DMS 273 (cell line): ENCODE measurements at regions not wholly inside any gene's neighbourhood (a gene's known extent, or its start where the extent isn't known, plus 50 kb on each side); places are given as distances from the start of the nearest gene placed in this dataset.

Experiments
- DNase-seq: peaks from one replicate; lab custom pipeline; 2025; ENCODE audit not compliant: unreplicated experiment; lab: John Stamatoyannopoulos, UW

DNA sequence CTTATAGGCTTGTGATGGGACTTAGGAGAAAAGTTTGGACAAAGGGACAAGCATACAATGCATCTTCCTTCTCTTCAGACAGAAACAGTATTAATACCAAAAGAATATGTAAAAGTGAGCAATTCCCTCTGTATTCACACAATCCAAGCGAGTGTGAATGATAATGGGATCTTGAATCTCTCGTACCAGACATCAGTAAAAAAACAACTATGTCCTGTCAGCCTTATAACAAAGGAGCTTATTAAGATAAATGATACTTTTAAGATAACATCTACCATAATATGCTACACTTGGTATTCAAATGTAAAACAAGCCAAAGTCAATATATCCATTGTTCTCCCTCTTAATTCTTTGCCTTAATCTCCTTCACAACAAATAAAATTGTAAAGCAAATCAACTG, 288.6 kb upstream of the CNTN6 start:
- no peak for DNase-seq

- DNase-seq, result no peak
Observed at GRCh38 chr3:805326-805725, 287.5 kb upstream of the CNTN6 start.

DNA sequence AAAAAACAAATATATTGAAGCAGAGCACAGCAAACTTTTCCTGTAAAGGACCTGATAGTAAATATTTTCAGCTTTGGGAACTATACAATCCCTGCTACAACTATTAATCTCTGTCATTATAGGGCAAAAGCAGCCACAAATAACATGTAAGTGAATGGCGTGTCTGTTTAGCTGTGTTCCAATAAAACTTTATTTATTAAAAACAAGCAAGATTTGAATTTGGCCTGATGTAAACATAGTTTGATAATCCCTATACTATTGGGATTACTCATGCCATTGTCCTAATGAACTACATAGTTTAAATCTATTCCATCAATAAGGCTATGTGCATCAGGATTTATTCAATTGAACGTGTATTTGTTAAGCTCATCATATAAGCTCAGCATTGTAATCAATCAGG, 286.8 kb upstream of the CNTN6 start:
- no peak for DNase-seq

DNA sequence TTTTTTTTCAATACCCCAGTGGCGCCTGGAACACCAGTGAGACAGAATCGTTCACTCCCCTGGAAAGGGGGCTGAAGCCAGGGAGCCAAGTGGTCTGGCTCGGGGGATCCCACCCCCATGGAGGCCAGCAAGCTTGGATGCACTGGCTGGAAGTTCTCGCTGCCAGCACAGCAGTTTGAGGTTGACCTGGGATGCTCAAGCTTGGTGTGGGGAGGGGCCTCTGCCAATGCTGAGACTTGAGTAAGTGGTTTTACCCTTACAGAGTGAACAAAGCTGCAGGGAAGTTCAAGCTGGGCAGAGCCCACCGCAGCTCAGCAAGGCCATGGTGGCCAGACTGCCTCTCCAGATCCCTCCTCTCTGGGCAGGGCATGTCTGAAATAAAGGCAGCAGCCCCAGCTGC, 276.2 kb upstream of the CNTN6 start:
- DNase-seq, result no peak

DNA sequence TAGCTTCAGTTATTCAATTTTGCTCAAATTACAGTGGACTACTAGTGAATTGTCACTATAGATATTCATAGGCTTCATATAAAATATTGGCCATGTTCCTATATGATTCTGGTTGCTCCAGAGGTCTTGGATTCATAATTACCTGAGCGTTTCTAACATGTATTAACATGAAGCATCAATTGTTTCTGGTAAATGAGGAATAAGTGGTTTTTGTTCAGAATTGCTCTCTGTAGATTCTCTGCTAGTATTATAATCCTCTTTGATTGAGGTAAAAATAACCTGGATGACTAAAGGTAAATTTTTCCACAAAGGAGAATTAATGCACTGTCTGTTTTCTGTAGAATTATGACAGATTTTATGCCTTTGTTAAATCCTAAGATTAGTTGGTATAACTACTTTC, 258.1 kb upstream of the CNTN6 start:
- no peak for DNase-seq

GRCh38 chr3:835096-835495, 257.7 kb upstream of the CNTN6 start:
- no peak for DNase-seq

DNA sequence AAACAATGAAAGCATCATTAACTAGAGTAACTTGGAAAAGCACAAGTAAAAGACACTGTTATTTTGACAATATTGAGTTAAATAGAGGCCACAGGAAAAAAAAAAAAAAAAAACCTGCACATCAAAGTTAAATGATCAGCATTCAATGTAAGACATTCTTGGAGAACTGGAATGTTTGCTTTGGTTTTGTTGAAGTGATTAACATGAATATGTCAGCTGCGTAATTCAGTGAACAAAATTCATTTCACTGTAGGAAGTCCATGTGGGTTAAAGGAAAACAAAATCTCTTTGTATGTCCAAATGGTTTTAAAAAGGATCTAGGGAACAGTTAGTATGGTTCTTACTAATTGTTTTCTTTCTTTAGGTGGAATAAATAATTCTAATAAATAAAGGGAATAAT, 252.8 kb upstream of the CNTN6 start:
- no peak for DNase-seq

DNA sequence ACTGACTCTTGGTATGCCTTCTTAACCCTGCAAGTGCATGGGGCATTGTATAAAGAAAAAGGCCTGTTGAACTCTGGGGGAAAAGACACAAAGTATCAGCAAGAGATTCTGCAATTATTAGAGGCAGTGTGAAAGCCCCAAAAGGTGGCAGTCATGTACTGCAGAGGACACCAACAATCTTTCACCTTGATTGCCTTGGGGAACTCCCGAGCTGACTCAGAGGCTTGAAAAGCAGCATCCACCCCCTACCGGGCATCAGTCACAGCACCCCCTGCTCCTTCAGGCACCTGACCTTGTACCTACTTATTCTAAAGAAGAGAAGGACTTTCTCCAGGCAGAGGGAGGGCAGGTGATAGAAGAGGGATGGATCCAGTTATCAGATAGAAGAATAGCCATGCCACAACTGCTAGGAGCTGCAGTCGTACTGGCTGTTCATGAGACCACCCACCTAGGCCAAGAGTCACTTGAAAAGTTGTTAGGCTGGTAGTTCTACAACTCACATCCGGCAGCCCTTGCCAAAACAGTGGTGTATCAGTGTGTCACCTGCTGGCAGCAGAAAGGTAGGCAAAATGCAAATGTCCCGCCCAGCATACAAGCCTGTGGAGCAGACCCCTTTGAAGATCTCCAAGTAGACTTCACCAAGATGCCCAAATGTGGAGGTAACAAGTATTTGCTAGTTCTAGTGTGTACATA, 241.6 kb upstream of the CNTN6 start:
- DNase-seq, result peak; percentile 2

DNA sequence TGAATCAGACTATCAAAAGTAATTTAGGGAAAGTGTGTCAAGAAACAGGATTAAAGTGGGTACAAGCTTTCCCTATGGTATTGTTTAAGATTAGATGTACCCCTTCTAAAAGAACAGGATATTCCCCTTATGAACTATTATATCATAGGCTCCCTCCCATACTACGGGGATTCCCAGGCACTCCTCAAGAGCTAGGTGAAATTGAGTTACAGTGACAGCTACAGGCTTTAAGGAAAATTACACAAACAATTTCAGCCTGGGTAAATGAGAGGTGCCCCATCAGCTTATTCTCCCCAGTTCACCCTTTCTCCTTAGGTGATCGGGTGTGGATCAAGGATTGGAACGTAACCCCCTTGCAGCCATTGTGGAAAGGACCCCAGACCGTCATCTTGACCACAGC, 240.8 kb upstream of the CNTN6 start:
- DNase-seq, result peak; percentile 19

DNA sequence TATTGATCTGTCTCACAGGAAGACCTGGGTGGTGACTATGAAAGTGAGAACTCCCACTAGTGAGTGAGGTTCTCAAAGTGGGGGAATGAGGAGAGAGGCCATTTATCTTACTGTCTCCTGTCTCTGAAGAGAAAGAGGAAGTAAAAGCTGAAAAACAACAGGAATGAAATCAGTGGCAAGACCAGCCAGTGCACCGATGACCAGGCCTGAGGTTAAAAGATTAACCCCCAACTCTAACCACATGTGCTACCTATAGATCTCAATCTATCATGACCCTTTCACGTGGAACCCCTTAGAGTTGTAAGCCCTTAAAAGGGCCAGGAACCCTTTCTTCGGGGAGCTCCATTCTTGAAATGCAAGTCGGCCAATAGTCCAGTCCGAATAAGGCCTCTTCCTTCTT, 239.3 kb upstream of the CNTN6 start:
- no peak for DNase-seq

DNA sequence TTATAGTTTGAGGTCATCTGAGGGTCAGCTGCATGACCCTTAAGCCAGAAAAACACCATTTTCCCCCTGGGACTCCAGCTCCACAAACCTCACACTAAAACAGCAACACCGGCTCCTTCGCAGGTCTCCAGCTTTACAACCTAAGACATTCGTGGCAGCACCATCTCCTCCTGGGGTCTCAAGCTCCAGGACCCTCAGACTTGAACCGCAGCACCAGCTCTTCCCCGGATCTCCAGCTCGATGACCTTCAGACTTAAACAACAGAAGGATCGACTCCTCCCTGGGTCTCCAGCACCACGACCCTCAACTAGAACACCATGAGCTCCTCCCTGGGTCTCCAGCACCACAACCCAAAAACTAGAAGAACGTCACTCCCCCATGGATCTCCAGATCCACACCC, 233.7 kb upstream of the CNTN6 start:
- DNase-seq, result no peak

GRCh38 chr3:861721-862120, 231.1 kb upstream of the CNTN6 start:
- DNase-seq, result no peak

DNA sequence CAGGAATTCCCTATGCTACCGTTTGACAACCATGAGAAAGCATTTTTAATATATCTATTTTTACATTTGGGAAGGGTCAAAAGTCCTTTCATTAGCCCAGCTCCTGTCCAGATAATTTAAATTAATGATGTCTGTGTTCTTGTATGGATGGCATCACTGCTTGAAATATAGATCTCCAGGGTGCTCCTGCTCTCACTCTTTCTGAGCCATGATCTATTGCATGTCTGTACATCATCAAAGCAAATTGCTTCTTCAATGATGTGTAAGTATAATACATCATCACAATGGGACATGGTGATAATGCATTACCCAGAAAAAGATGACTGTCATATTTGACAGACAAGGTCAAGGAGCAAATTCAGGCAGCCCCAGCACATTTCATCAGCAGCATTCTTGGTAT, 223.6 kb upstream of the CNTN6 start:
- no peak for DNase-seq

GRCh38 chr3:869734-870133, 223.1 kb upstream of the CNTN6 start:
- no peak for DNase-seq

DNA sequence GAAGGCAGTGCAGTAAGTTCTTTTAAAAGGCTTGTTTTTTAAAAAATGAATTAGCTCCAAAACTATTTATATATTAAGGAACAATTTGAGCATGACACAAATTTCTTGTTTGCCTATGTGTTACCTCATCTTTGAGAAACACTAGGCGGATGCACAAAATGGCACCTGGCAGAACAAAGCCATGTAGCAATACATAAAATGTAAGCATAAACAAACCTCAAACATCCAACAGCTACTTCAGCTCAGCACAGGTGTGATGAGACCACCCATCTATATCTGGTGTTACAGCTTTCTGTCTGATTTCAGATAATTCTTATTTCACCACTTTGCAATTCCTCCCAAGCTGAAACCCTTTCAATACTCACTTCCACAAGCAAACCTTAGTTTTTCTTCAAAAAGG, 221.2 kb upstream of the CNTN6 start:
- DNase-seq, result no peak

DNA sequence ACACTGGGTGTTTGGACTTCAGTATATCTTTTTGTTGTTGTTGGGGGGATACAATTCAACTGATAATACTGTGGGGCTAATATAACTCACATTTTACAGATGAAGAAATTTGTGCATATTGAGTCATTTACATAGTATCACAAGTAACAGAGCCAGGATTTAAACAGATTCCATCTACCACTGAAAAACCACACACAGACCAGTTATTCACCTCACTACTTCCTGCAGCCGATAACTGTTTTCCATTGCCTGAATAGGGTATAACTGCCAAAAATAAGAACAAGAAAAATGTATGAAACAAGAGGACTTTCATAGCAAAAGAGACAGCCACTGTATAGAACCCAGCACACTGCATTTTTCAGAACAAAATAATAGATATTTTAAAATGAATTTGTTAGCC, 215.8 kb upstream of the CNTN6 start:
- no peak for DNase-seq

- no peak for DNase-seq
Observed at GRCh38 chr3:878746-879145, 214.1 kb upstream of the CNTN6 start.

- no peak for DNase-seq
Observed at GRCh38 chr3:880371-880770, 212.5 kb upstream of the CNTN6 start.

DNA sequence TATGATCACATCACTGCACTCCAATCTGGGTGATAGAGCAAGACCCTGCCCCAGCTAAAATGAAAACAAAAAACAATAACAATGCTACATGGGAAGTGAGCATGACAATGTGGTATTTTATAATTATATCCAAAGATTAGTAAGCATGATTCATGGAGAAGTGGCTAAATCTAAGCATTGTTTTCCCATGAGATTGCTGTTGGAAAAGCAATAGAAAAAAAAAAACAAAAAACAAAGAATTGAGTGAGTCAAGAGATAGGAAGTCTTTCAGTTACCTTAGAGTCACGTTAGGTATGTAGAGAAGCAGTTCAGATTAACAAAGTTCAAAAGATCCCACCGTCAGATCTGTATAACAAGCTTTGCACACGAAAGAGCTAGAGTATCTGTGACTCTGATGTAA, 210.3 kb upstream of the CNTN6 start:
- DNase-seq, result no peak

GRCh38 chr3:901953-902778, 190.7 kb upstream of the CNTN6 start:
- peak; percentile 48 for DNase-seq

- DNase-seq, result no peak
Observed at GRCh38 chr3:905217-905616, 187.6 kb upstream of the CNTN6 start.

DNA sequence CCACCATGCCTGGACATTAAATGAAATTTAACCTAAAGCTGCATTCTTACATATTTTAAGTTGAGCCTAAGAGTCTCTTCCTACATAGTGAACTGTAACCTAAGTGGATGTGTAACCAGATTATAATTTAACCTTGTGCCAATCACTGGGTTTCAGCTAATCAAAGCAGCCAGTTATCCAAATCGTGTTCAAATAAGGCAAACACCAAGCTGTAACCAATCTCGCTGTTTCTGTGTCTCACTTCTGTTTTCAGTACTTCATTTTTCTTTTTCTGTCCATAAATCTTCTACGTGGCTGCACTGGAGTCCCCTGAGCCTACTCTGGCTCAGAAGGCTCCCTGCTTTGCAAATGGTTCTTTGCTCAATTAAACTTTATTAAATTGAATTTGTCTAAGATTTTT, 186.1 kb upstream of the CNTN6 start:
- DNase-seq, result no peak

DNA sequence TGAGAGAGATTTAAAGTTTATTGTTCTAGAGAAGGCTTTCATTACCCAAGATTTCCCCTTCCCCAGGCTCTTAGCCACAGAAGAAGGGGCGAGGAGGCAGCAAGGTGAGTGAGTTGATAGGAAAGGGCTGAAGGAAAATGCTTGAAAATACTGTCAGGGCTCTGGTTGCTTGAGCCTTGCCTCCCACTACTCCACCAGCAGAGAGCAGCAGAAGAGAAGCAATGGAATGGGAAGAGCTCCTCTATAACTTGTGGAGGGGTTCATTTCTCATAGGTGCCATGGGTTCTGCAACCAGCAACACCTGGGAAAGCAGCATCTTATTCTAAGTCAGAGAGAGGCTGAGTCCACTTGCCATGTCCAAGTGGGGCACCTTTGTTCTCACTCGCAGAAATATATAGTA, 184.0 kb upstream of the CNTN6 start:
- peak; percentile 53 for DNase-seq
